Upper lobe of left lung (tissue), 6 donors: ENCODE measurements at regions not wholly inside any gene's neighbourhood (a gene's known extent, or its start where the extent isn't known, plus 50 kb on each side); places are given as distances from the start of the nearest gene placed in this dataset.

ENCODE experiments used
- ATAC-seq, 2 donors: fragments of 200-7000 bp; cut with Tn5 transposase; one replicate each; pipeline ENCODE4 v1.9.1; 2022; ENCODE audit warnings: mild to moderate bottlenecking in 2 of 2, moderate library complexity in 2 of 2; ENCODE audit not compliant: low FRiP score in 2 of 2
- DNase-seq, 2 donors: peaks; one replicate each; pipeline ENCODE4 v3.0.0-alpha.2; 2019 to 2020
- H3K27ac ChIP-seq, 4 donors: fragments of 200-600 bp; sonication (generic); one replicate each; pipeline ENCODE4 v1.5.1; 2016 to 2019
- H3K27me3 ChIP-seq, 4 donors: fragments of 200-600 bp; sonication (generic); one replicate each; pipeline ENCODE4 v1.5.1; 2017 to 2019
- H3K36me3 ChIP-seq, 4 donors: fragments of 200-600 bp; sonication (generic); one replicate each; pipeline ENCODE4 v1.5.1; 2016 to 2019
- H3K4me1 ChIP-seq, 4 donors: fragments of 200-600 bp; sonication (generic); one replicate each; pipeline ENCODE4 v1.5.1; 2018 to 2019
- H3K4me3 ChIP-seq, 4 donors: fragments of 200-600 bp; sonication (generic); one replicate each; pipeline ENCODE4 v1.5.1; 2017 to 2019; ENCODE audit warnings: mild to moderate bottlenecking in 2 of 4, moderate library complexity in 1 of 4
- H3K9me3 ChIP-seq, 4 donors: fragments of 200-600 bp; sonication (generic); one replicate each; pipeline ENCODE4 v1.5.1; 2018 to 2019
- CTCF ChIP-seq, 6 experiments: fragments of 450-650 bp in 4 of 6; fragments of 200-600 bp in 2 of 6; sonication (generic) in 2 of 6; IDR thresholded peaks; one replicate each; pipeline ENCODE4 v1.5.1; 2016 to 2019; ENCODE audit warnings: antibody characterized with exemption in 6 of 6
- EP300 ChIP-seq, 4 donors: sonication (generic); formaldehyde crosslinking; IDR thresholded peaks; one replicate each; pipeline ENCODE4 v1.5.1; 2017; ENCODE audit warnings: antibody characterized with exemption in 4 of 4, control low read depth in 2 of 4
- POLR2A ChIP-seq, 4 donors: fragments of 450-650 bp; IDR thresholded peaks; one replicate each; pipeline ENCODE4 v1.5.1; 2016 to 2017; ENCODE audit warnings: antibody characterized with exemption in 4 of 4, mild to moderate bottlenecking in 2 of 4
- POLR2AphosphoS5 ChIP-seq, 2 donors: sonication (generic); formaldehyde crosslinking; IDR thresholded peaks; one replicate each; pipeline ENCODE4 v1.5.1; 2017; ENCODE audit warnings: antibody characterized with exemption in 2 of 2
- WGBS, 2 donors: methylation state at CpG; one replicate each; pipeline ENCODE4 v1.1.5; 2017 to 2018; 5-methylcytosine and 5-hydroxymethylcytosine counted together
- donor health status: DM: no; HTN: no; CAD: no; lungs with moderate emphysema.
- donor health status: DM: no; HTN: yes; CAD: no; lungs with severe emphysema.

- ATAC-seq: peak in 1 of 2 donors; percentile 48
- peak in 1 of 2 donors; percentile 26 for DNase-seq
- TF ChIP-seq POLR2A (IDR thresholded peaks at IDR 0.05): no peak
- TF ChIP-seq CTCF (IDR thresholded peaks at IDR 0.05): no peak
- TF ChIP-seq POLR2AphosphoS5 (IDR thresholded peaks at IDR 0.05): no peak
- TF ChIP-seq EP300 (IDR thresholded peaks at IDR 0.05): no peak
- Histone ChIP-seq H3K4me3 (no peak overlapping the region), H3K4me1 (no peaks in the 10 kb centered on the region), H3K9me3 (no peaks in the 10 kb centered on the region), H3K27ac (no peak overlapping the region), H3K27me3 (no peaks in the 10 kb centered on the region), H3K36me3 (no peaks in the 10 kb centered on the region)
- WGBS, 2 donors: 12 to 30% methylated on average over 12 of the region's 12 CpGs
These were observed 53.9 kb upstream of the RPS6KA3 start for GRCh38 chrX:20320461-20321159.

GRCh38 chrX:20319054-20319453 lies 52.3 kb upstream of the RPS6KA3 start:
- Histone ChIP-seq H3K9me3 (no peaks in the 10 kb centered on the region), H3K27me3 (no peaks in the 10 kb centered on the region), H3K27ac (no peak overlapping the region), H3K4me1 (no peaks in the 10 kb centered on the region), H3K4me3 (no peak overlapping the region), H3K36me3 (no peaks in the 10 kb centered on the region)
- TF ChIP-seq POLR2A (IDR thresholded peaks at IDR 0.05): no peak
- TF ChIP-seq EP300 (IDR thresholded peaks at IDR 0.05): no peak
- no peak for TF ChIP-seq CTCF (IDR thresholded peaks at IDR 0.05)
- TF ChIP-seq POLR2AphosphoS5 (IDR thresholded peaks at IDR 0.05): no peak
- WGBS, 2 donors: 81 to 86% methylated on average over 4 of the region's 4 CpGs
- ATAC-seq (no peak), DNase-seq (no peak)

- no peak overlapping the region for H3K4me3 ChIP-seq
- peak in 1 of 2 donors; percentile 38 for DNase-seq
- no peaks in the 10 kb centered on the region for H3K4me1 ChIP-seq
- ATAC-seq: no peak
- no peak for TF ChIP-seq POLR2AphosphoS5 (IDR thresholded peaks at IDR 0.05)
- no peak for TF ChIP-seq POLR2A (IDR thresholded peaks at IDR 0.05)
- H3K27me3 ChIP-seq: no peaks in the 10 kb centered on the region
- H3K9me3 ChIP-seq: no peaks in the 10 kb centered on the region
- H3K36me3 ChIP-seq: no peaks in the 10 kb centered on the region
- WGBS, 2 donors: 43 to 58% methylated on average over 2 to 5 of the region's 5 CpGs
- no peak overlapping the region for H3K27ac ChIP-seq
These were observed 51.2 kb upstream of the RPS6KA3 start for GRCh38 chrX:20317873-20318272.
